K562 (cell line): ENCODE measurements at regions not wholly inside any gene's neighbourhood (a gene's known extent, or its start where the extent isn't known, plus 50 kb on each side); places are given as distances from the start of the nearest gene placed in this dataset.

Source experiments
- AFF1 ChIP-seq, 2 experiments: fragments of 450-650 bp; IDR thresholded peaks; 2 replicates each; pipeline ENCODE4 v1.6.1; 2018; ENCODE audit warnings: mild to moderate bottlenecking in 2 of 2, low read depth in 1 of 2; ENCODE audit not compliant: partially characterized antibody in 2 of 2
- E2F3 ChIP-seq: fragments of 250-450 bp; sonication (Bioruptor Pico); IDR thresholded peaks from 2 replicates; pipeline ENCODE4 v1.4.0; 2020; ENCODE audit warnings: mild to moderate bottlenecking
- FOS ChIP-seq: IDR thresholded peaks from 3 replicates; pipeline ENCODE4 v1.6.1; 2011; ENCODE audit not compliant: insufficient read length; ENCODE audit errors: extremely low read depth
- HMG20A ChIP-seq: fragments of 450-650 bp; formaldehyde crosslinking; conservative IDR thresholded peaks from 2 replicates; pipeline ENCODE4 v1.4.0; 2020; ENCODE audit warnings: mild to moderate bottlenecking, mixed read lengths
- MYBL2 ChIP-seq, 2 experiments: fragments of 450-650 bp in 1 of 2; sonication (generic) in 1 of 2; formaldehyde crosslinking in 1 of 2; IDR thresholded peaks; 2 replicates each; pipeline versions ENCODE4 v1.6.1 to v1.8.1; 2017 to 2022; ENCODE audit warnings: borderline replicate concordance in 1 of 2, inconsistent platforms in 1 of 2, low read depth in 1 of 2, mild to moderate bottlenecking in 1 of 2, missing genetic modification reagents in 1 of 2, moderate library complexity in 1 of 2
- POLR2A ChIP-seq: fragments of 450-650 bp; conservative IDR thresholded peaks from 2 replicates; pipeline ENCODE4 v1.6.1; 2016
- TBL1XR1 ChIP-seq, 2 experiments: IDR thresholded peaks; 2 replicates each; pipeline ENCODE4 v1.6.1; 2012; ENCODE audit warnings: improper control_type of control experiment in 2 of 2, low read length in 2 of 2, mild to moderate bottlenecking in 1 of 2
- ZNF184 ChIP-seq: sonication (generic); formaldehyde crosslinking; IDR thresholded peaks from 2 replicates; pipeline ENCODE4 v1.5.0; 2020; ENCODE audit warnings: missing genetic modification reagents
- ZNF639 ChIP-seq, 2 experiments: fragments of 200-800 bp in 1 of 2; sonication (Bioruptor generic) in 1 of 2; sonication (generic) in 1 of 2; formaldehyde crosslinking in 1 of 2; IDR thresholded peaks in 1 of 2; conservative IDR thresholded peaks in 1 of 2; 2 replicates each; pipeline versions ENCODE4 v1.5.0 to v1.6.1; 2016 to 2020; ENCODE audit warnings: missing compliant biosample characterization in 1 of 2, missing genetic modification characterization in 1 of 2, missing genetic modification reagents in 1 of 2
- TF ChIP-seq, protein P1 (sequence below), 2 experiments: fragments of 450-650 bp; formaldehyde crosslinking in 1 of 2; IDR thresholded peaks; 2 replicates each; pipeline versions ENCODE4 v1.4.0 to v1.6.1; 2014 to 2020; ENCODE audit warnings: mild to moderate bottlenecking in 2 of 2, borderline replicate concordance in 1 of 2, low read depth in 1 of 2

DNA sequence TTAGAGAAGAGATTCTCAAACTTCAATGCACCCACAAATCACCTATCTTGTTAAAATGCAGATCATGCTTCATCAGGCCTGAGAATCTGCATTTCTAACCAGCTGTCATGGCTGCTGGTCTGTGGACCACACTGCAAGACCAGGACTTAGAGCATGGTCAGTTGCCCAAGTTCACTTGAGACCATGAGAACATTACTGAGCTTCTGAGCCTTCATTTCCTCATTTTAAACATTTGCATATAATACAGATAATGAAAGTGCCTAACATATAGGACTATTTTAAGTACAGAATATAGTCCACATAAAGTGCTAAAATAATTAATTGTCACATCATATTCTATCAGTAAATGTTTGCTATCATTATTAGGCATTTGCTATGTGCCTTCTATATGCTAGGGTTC lies 260.8 kb upstream of the TNC start:
- TF ChIP-seq ZNF639 (CRISPR knock-in tag; conservative IDR thresholded peaks at IDR 0.05 in 1 of 2, IDR thresholded peaks at IDR 0.05 in 1 of 2) (no peak), E2F3 (CRISPR knock-in tag) (no peak), HMG20A (CRISPR knock-in tag) (no peak), POLR2A (no peak), AFF1 (IDR thresholded peaks at IDR 0.05; ENCODE audit: low read depth in 1 of 2, partially characterized antibody in 2 of 2) (no peak), FOS (no peak), TBL1XR1 (IDR thresholded peaks at IDR 0.05; ENCODE audit: low read length in 2 of 2) (no peak), ZNF184 (CRISPR knock-in tag) (no peak), MYBL2 (IDR thresholded peaks at IDR 0.05; ENCODE audit: low read depth) (no peak), MYBL2 (CRISPR knock-in tag; IDR thresholded peaks at IDR 0.05; ENCODE audit: borderline replicate concordance) (no peak)
- TF ChIP-seq, protein P1, sequence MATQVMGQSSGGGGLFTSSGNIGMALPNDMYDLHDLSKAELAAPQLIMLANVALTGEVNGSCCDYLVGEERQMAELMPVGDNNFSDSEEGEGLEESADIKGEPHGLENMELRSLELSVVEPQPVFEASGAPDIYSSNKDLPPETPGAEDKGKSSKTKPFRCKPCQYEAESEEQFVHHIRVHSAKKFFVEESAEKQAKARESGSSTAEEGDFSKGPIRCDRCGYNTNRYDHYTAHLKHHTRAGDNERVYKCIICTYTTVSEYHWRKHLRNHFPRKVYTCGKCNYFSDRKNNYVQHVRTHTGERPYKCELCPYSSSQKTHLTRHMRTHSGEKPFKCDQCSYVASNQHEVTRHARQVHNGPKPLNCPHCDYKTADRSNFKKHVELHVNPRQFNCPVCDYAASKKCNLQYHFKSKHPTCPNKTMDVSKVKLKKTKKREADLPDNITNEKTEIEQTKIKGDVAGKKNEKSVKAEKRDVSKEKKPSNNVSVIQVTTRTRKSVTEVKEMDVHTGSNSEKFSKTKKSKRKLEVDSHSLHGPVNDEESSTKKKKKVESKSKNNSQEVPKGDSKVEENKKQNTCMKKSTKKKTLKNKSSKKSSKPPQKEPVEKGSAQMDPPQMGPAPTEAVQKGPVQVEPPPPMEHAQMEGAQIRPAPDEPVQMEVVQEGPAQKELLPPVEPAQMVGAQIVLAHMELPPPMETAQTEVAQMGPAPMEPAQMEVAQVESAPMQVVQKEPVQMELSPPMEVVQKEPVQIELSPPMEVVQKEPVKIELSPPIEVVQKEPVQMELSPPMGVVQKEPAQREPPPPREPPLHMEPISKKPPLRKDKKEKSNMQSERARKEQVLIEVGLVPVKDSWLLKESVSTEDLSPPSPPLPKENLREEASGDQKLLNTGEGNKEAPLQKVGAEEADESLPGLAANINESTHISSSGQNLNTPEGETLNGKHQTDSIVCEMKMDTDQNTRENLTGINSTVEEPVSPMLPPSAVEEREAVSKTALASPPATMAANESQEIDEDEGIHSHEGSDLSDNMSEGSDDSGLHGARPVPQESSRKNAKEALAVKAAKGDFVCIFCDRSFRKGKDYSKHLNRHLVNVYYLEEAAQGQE (IDR thresholded peaks at IDR 0.05; ENCODE audit: borderline replicate concordance): no peak
- TF ChIP-seq, protein P1 (CRISPR knock-in tag; IDR thresholded peaks at IDR 0.05; ENCODE audit: low read depth): no peak
